Panc1 (cell line): ENCODE measurements at regions not wholly inside any gene's neighbourhood (a gene's known extent, or its start where the extent isn't known, plus 50 kb on each side); places are given as distances from the start of the nearest gene placed in this dataset.

Experiments used
- ATAC-seq: fragments of 200-7000 bp; cut with Tn5 transposase; 2 replicates; pipeline ENCODE4 v1.9.1; 2020; ENCODE audit warnings: mild to moderate bottlenecking, moderate library complexity
- BruUV-seq: library from RNA; stranded (reverse); fragments of 400-500 nt; replicated peaks from 2 replicates; lab custom pipeline; 2021; lab: Mats Ljungman, UMichigan
- CTCF ChIA-PET: fragments of 300-600 bp; sonication (Branson Sonifier 250); formaldehyde crosslinking; loops from one replicate; lab custom pipeline; 2022; ENCODE audit warnings: antibody characterized with exemption; lab: Charles Lee
- POLR2A ChIA-PET: fragments of 300-600 bp; sonication (Branson Sonifier 250); formaldehyde crosslinking; loops from one replicate; lab custom pipeline; 2022; ENCODE audit warnings: antibody characterized with exemption; lab: Charles Lee
- DNase-seq: peaks from one replicate; pipeline ENCODE4 v3.0.0-alpha.2; 2010; ENCODE audit warnings: low read depth, low spot score
- H3K27ac ChIP-seq: 2 replicates; pipeline ENCODE4 v1.5.1; 2011; ENCODE audit warnings: mild to moderate bottlenecking, low read length, inconsistent platforms
- H3K27me3 ChIP-seq: fragments of 200-500 bp; sonication (Bioruptor generic); 2 replicates; pipeline ENCODE4 v1.6.0; 2014; ENCODE audit warnings: low read length, inconsistent platforms; ENCODE audit not compliant: control insufficient read depth, insufficient read depth
- H3K36me3 ChIP-seq: fragments of 200-500 bp; sonication (Bioruptor generic); 2 replicates; pipeline ENCODE4 v1.5.1; 2014; ENCODE audit warnings: inconsistent platforms, mild to moderate bottlenecking, low read length, moderate library complexity; ENCODE audit not compliant: control insufficient read depth, insufficient read depth
- H3K4me1 ChIP-seq: 2 replicates; pipeline ENCODE4 v1.5.1; 2011; ENCODE audit warnings: inconsistent platforms, mild to moderate bottlenecking, low read length, moderate library complexity; ENCODE audit not compliant: control insufficient read depth, insufficient read depth
- H3K4me3 ChIP-seq, 2 experiments: 2 replicates each; pipeline ENCODE4 v1.5.1; 2011 to 2012; ENCODE audit warnings: low read depth in 2 of 2, low read length in 2 of 2, mild to moderate bottlenecking in 2 of 2, inconsistent platforms in 1 of 2, moderate library complexity in 1 of 2
- H3K9me3 ChIP-seq: fragments of 200-500 bp; sonication (Bioruptor generic); 2 replicates; pipeline ENCODE4 v1.5.1; 2014; ENCODE audit warnings: low read depth, mild to moderate bottlenecking, inconsistent platforms, low read length, moderate library complexity; ENCODE audit not compliant: control insufficient read depth, insufficient read depth
- CTCF ChIP-seq: fragments of 450-650 bp; IDR thresholded peaks from 2 replicates; pipeline ENCODE4 v1.5.1; 2017; ENCODE audit warnings: mild to moderate bottlenecking
- POLR2AphosphoS5 ChIP-seq: IDR thresholded peaks from 2 replicates; pipeline ENCODE4 v1.6.1; 2012; ENCODE audit warnings: mild to moderate bottlenecking, low read depth, low read length, moderate library complexity
- REST ChIP-seq, 2 experiments: IDR thresholded peaks; 2 replicates each; pipeline ENCODE4 v1.6.1; 2011 to 2012; ENCODE audit warnings: low read depth in 2 of 2, control low read depth in 1 of 2, low read length in 1 of 2, mild to moderate bottlenecking in 1 of 2, moderate library complexity in 1 of 2; ENCODE audit not compliant: insufficient read depth in 1 of 2
- SIN3A ChIP-seq: IDR thresholded peaks from 2 replicates; pipeline ENCODE4 v1.6.1; 2012; ENCODE audit warnings: low read depth, mild to moderate bottlenecking, low read length, moderate library complexity, borderline replicate concordance; ENCODE audit not compliant: insufficient read depth
- TCF7L2 ChIP-seq: IDR thresholded peaks from 2 replicates; pipeline ENCODE4 v1.6.1; 2011; ENCODE audit warnings: mild to moderate bottlenecking, low read depth, low read length, inconsistent platforms
- in situ Hi-C: cut with HindIII; loops from 2 replicates; pipeline ENCODE4 v1.10.0; 2016; ENCODE audit warnings: low sequenced_read_pairs, low pct_unique_long_range_greater_than_20kb
- intact Hi-C: fragments of 100-400 bp; cut with micrococcal nuclease; formaldehyde crosslinking; loops from one replicate; pipeline ENCODE4 v1.10.0; 2022; ENCODE audit not compliant: unreplicated experiment

- no peak for TF ChIP-seq SIN3A
- no peak for TF ChIP-seq CTCF
- no peak for TF ChIP-seq TCF7L2
- no peak for TF ChIP-seq REST (IDR thresholded peaks at IDR 0.05; ENCODE audit: insufficient read depth in 1 of 2, low read depth in 2 of 2, low read length in 1 of 2)
- TF ChIP-seq POLR2AphosphoS5: no peak
- Histone ChIP-seq H3K9me3 (no peaks in the 10 kb centered on the region), H3K27ac (no peak overlapping the region), H3K4me1 (peaks cover 2% of the 10 kb centered on the region; the same call in 1 of the 2 replicates), H3K36me3 (no peaks in the 10 kb centered on the region), H3K27me3 (0 out of 2 replicates have a peak, but pooled peaks cover 2% of the 10 kb centered on the region), H3K4me3 (no peak overlapping the region)
- no peak for DNase-seq
- BruUV-seq: no TSS peak
- intact Hi-C loops: no loop called here
- ChIA-PET POLR2A (no interaction called here), CTCF (no interaction called here)
- in situ Hi-C loops: no loop called here
- ATAC-seq: no peak
These were observed 112.9 kb upstream of the RPS6KA2 start for GRCh38 chr6:166739976-166740318.

GRCh38 chr6:166739117-166739975 lies 112.3 kb upstream of the RPS6KA2 start:
- BruUV-seq: no TSS peak
- Histone ChIP-seq H3K4me3 (no peak overlapping the region), H3K9me3 (no peaks in the 10 kb centered on the region), H3K36me3 (no peaks in the 10 kb centered on the region), H3K27me3 (0 out of 2 replicates have a peak, but pooled peaks cover 2% of the 10 kb centered on the region), H3K27ac (no peak overlapping the region), H3K4me1 (peaks cover 2% of the 10 kb centered on the region; the same call in 1 of the 2 replicates)
- ATAC-seq (no peak), DNase-seq (no peak)
- in situ Hi-C loops: no loop called here
- CTCF ChIA-PET: no interaction called here
- POLR2A ChIA-PET: no interaction called here
- intact Hi-C loops: no loop called here
- no peak for TF ChIP-seq POLR2AphosphoS5
- no peak for TF ChIP-seq SIN3A
- TF ChIP-seq CTCF: no peak
- no peak for TF ChIP-seq TCF7L2
- no peak for TF ChIP-seq REST (IDR thresholded peaks at IDR 0.05; ENCODE audit: insufficient read depth in 1 of 2, low read depth in 2 of 2, low read length in 1 of 2)
